T-cell (primary cell): ENCODE measurements at regions not wholly inside any gene's neighbourhood (a gene's known extent, or its start where the extent isn't known, plus 50 kb on each side); places are given as distances from the start of the nearest gene placed in this dataset.

Source experiments
- ATAC-seq, 4 experiments: fragments of 200-7000 bp in 3 of 4; fragments of 150-1000 bp in 1 of 4; cut with Tn5 transposase; replicated peaks in 1 of 4; 1 replicate in 3 of 4; 2 replicates in 1 of 4; pipeline ENCODE4 v1.10.0; 2021; ENCODE audit warnings: moderate library complexity in 3 of 4, mild to moderate bottlenecking in 2 of 4, moderate number of reproducible peaks in 1 of 4
- CTCF ChIA-PET, 2 donors: fragments of 300-600 bp; sonication (Branson Sonifier 250); formaldehyde crosslinking; loops; one replicate each; lab custom pipeline; 2022; ENCODE audit warnings: antibody characterized with exemption in 2 of 2; lab: Charles Lee
- POLR2A ChIA-PET, 2 donors: fragments of 300-600 bp; sonication (Branson Sonifier 250); formaldehyde crosslinking; loops; one replicate each; lab custom pipeline; 2022; ENCODE audit warnings: antibody characterized with exemption in 2 of 2; lab: Charles Lee
- DNase-seq, 35 experiments: peaks; one replicate each; pipeline versions ENCODE4 v3.0.0 to v3.0.0-alpha.2; 2013 to 2023
- H3K27ac ChIP-seq: one replicate; pipeline ENCODE4 v1.5.1; 2013; ENCODE audit warnings: low read length
- H3K27me3 ChIP-seq, 2 experiments: replicated peaks in 1 of 2; 1 replicate in 1 of 2; 2 replicates in 1 of 2; pipeline versions ENCODE4 v1.6.1 to v1.7.0; 2013; ENCODE audit warnings: low read length in 1 of 2, mixed read lengths in 1 of 2; ENCODE audit not compliant: control insufficient read depth in 2 of 2, insufficient read depth in 2 of 2; ENCODE audit errors: extremely low read depth in 1 of 2
- H3K36me3 ChIP-seq, 2 donors: 1 replicate in 1 of 2; 2 replicates in 1 of 2; pipeline versions ENCODE4 v1.6.1 to v1.7.0; 2013; ENCODE audit warnings: low read length in 1 of 2; ENCODE audit not compliant: control insufficient read depth in 2 of 2, insufficient read depth in 1 of 2; ENCODE audit errors: extremely low read depth in 1 of 2
- H3K4me1 ChIP-seq, 2 experiments: 1 replicate in 1 of 2; 2 replicates in 1 of 2; pipeline versions ENCODE4 v1.6.1 to v1.7.0; 2013; ENCODE audit warnings: low read length in 2 of 2, mixed read lengths in 1 of 2; ENCODE audit not compliant: insufficient read depth in 2 of 2, control insufficient read depth in 1 of 2; ENCODE audit errors: extremely low read depth in 1 of 2
- H3K4me3 ChIP-seq, 2 donors: 1 replicate in 1 of 2; 2 replicates in 1 of 2; pipeline versions ENCODE4 v1.5.1 to v1.7.0; 2013; ENCODE audit warnings: mild to moderate bottlenecking in 2 of 2, low read length in 1 of 2, moderate library complexity in 1 of 2; ENCODE audit not compliant: control insufficient read depth in 1 of 2; ENCODE audit errors: extremely low read depth in 1 of 2
- H3K9me3 ChIP-seq: 2 replicates; pipeline ENCODE4 v1.7.0; 2013
- H3K27ac Mint-ChIP-seq, 2 donors: one replicate each; pipeline ENCODE4 v1.8.0; 2020 to 2021; ENCODE audit warnings: mild to moderate bottlenecking in 2 of 2, mixed read lengths in 2 of 2
- H3K27me3 Mint-ChIP-seq, 2 donors: one replicate each; pipeline ENCODE4 v1.8.0; 2021 to 2022; ENCODE audit warnings: mixed read lengths in 2 of 2
- H3K36me3 Mint-ChIP-seq: one replicate; pipeline ENCODE4 v1.8.0; 2021; ENCODE audit warnings: mixed read lengths
- H3K4me1 Mint-ChIP-seq, 3 donors: one replicate each; pipeline ENCODE4 v1.8.0; 2020 to 2022; ENCODE audit warnings: mixed read lengths in 3 of 3, mild to moderate bottlenecking in 1 of 3
- H3K4me3 Mint-ChIP-seq, 3 donors: one replicate each; pipeline ENCODE4 v1.8.0; 2020 to 2022; ENCODE audit warnings: mild to moderate bottlenecking in 3 of 3, mixed read lengths in 3 of 3, moderate library complexity in 3 of 3
- H3K9me3 Mint-ChIP-seq, 3 donors: one replicate each; pipeline ENCODE4 v1.8.0; 2020 to 2022; ENCODE audit warnings: mixed read lengths in 3 of 3
- WGBS: methylation state at CpG from one replicate; pipeline ENCODE4 v1.1.5; 2013; ENCODE audit warnings: missing lambda C conversion rate; ENCODE audit not compliant: insufficient coverage; 5-methylcytosine and 5-hydroxymethylcytosine counted together

DNA sequence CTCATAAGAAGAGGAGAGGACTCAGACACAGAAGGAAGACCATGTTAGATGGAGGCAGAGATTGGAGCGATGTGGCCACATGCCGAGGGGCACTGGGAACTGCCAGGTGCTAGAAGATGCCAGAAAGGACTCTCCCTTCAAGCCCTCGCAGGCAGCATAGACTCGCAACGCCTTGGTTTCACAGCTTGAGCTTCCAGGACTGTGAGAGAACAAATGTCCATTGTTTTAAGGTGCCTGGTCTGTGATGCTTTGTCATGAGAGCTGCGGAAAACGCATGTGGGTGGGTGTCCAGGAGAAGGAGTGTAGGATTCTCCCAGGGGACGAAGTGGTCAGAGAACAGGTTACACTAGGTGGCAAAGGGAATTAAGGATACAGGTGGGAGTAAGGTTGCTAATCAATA is 125.9 kb upstream of the USP29 start:
- CTCF ChIA-PET = no interaction called here
- Mint-ChIP-seq H3K36me3 (peaks cover 4% of the 10 kb centered on the region), H3K9me3 (peaks cover 34 to 45% (median 42%) of the 10 kb centered on the region in 3 donors), H3K27ac (no peak overlapping the region), H3K4me3 (no peak overlapping the region), H3K27me3 (peaks cover 0 to 3% of the 10 kb centered on the region in 2 donors), H3K4me1 (no peaks in the 10 kb centered on the region)
- Histone ChIP-seq H3K27me3 (no peaks in the 10 kb centered on the region), H3K4me3 (no peak overlapping the region), H3K4me1 (no peaks in the 10 kb centered on the region), H3K36me3 (no peaks in the 10 kb centered on the region), H3K9me3 (no peaks in the 10 kb centered on the region), H3K27ac (no peak overlapping the region)
- POLR2A ChIA-PET = no interaction called here
- ATAC-seq (no peak), DNase-seq (no peak)
- 95% methylated on average over 4 of the region's 8 CpGs for WGBS

DNA sequence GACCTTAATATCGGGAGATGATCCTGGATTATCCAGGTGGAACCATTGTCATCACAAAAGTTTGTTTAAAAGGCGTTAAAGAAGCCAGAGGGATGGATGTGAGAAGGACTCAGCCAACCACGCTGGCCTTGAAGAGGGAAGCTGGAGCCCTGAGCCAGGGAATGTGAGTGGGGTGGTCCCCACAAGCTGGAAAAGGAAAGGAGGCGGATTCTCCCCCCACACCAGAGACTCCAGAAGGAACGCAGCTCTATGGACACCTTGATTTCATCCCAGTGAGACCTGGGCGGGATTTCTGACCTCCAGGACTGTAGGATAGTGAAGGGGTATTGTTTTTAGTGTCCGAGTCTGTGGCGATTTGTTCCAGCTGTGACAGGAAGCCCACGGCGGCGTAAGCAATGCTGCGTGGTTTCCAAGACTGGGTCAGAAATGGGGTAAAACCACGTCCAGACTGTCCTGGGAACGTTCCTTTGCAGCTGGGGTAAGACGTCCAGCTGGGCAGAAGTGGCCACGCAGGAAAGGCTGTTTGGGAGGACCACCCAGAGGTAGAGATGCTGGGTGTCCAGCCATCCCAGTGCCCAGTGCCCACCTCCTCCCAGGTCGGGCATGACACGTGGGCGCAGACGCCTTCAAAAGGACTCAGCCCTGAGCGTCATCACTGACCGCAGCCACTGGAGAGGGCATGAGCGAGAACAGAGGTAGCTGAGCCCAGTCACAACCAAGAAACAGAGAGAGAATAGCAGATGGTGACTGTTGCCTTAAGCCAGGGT is 125.4 kb upstream of the USP29 start:
- WGBS = 76% methylated on average over 17 of the region's 23 CpGs

DNA sequence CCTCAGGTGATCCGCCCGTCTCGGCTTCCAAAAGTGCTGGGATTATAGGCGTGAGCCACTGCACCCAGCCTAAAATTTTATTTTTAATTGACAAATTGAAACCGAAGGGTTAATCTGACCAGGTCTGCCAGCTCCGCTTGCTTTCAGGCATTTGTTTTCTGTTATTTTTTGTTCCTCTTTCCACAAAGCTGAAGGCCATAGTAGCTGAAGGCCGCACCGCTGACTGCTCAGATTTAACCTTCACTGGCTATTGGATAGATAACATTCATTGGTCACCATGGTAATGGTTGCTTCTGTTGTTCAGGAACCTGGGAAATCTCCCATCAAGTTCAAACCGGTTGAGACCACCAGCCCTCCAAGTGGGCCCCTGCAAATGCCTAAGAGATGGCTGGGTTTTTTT is 124.5 kb upstream of the USP29 start:
- Histone ChIP-seq H3K4me3 (no peak overlapping the region), H3K4me1 (no peaks in the 10 kb centered on the region), H3K9me3 (no peaks in the 10 kb centered on the region), H3K27ac (no peak overlapping the region), H3K36me3 (no peaks in the 10 kb centered on the region), H3K27me3 (no peaks in the 10 kb centered on the region)
- CTCF ChIA-PET = no interaction called here
- ATAC-seq (no peak), DNase-seq (no peak)
- peaks cover 26 to 41% (median 30%) of the 10 kb centered on the region in 3 donors for H3K9me3 Mint-ChIP-seq
- WGBS = 78% methylated on average over 6 of the region's 9 CpGs
- H3K4me1 Mint-ChIP-seq = no peaks in the 10 kb centered on the region
- H3K27ac Mint-ChIP-seq = no peak overlapping the region
- peaks cover 4% of the 10 kb centered on the region for H3K36me3 Mint-ChIP-seq
- H3K27me3 Mint-ChIP-seq = peaks cover 0 to 3% of the 10 kb centered on the region in 2 donors
- no peak overlapping the region for H3K4me3 Mint-ChIP-seq
- POLR2A ChIA-PET = no interaction called here

More for the DNA sequence above, 125.4 kb upstream of the USP29 start:
- H3K36me3 ChIP-seq = no peaks in the 10 kb centered on the region
- no peaks in the 10 kb centered on the region for H3K4me1 Mint-ChIP-seq
- H3K4me3 ChIP-seq = peak overlapping the region in 1 of 2 donors; percentile 11
- no peak overlapping the region for H3K27ac ChIP-seq
- ChIA-PET POLR2A (no interaction called here), CTCF (no interaction called here)
- no peak overlapping the region for H3K4me3 Mint-ChIP-seq
- H3K4me1 ChIP-seq = no peaks in the 10 kb centered on the region
- peaks cover 4% of the 10 kb centered on the region for H3K36me3 Mint-ChIP-seq
- no peaks in the 10 kb centered on the region for H3K9me3 ChIP-seq
- no peak for ATAC-seq
- H3K9me3 Mint-ChIP-seq = peaks cover 33 to 46% (median 39%) of the 10 kb centered on the region in 3 donors
- peaks cover 0 to 3% of the 10 kb centered on the region in 2 donors for H3K27me3 Mint-ChIP-seq
- H3K27ac Mint-ChIP-seq = no peak overlapping the region
- no peaks in the 10 kb centered on the region for H3K27me3 ChIP-seq
- DNase-seq = no peak

DNA sequence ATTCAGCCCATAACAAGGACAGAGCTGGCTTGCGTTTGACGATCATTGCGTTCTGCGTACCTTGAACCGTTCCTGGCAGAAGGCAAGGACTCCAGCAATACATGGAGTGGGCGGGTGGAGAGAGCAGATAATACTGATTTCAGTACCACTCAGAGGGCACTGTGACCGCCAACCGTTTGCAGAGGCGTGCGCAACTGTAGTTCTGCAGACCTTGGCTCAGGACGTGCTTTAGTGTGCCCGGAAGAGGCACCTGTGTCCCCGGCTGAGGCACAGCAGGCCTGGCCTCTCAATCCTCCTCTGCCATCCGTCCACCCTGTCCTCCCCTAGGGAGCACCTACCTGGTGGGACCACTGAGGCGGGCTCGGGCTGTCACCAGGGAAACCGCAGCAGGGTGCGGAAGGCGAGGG is 117.6 kb upstream of the USP29 start:
- H3K4me3 ChIP-seq = no peak overlapping the region
- CTCF ChIA-PET = no interaction called here
- Mint-ChIP-seq H3K27ac (no peak overlapping the region), H3K4me3 (no peak overlapping the region), H3K9me3 (peaks cover 14 to 37% (median 35%) of the 10 kb centered on the region in 3 donors), H3K27me3 (no peaks in the 10 kb centered on the region), H3K4me1 (no peaks in the 10 kb centered on the region), H3K36me3 (no peaks in the 10 kb centered on the region)
- ATAC-seq (no peak), DNase-seq (no peak)
- H3K9me3 ChIP-seq = no peaks in the 10 kb centered on the region
- H3K4me1 ChIP-seq = no peaks in the 10 kb centered on the region
- H3K27ac ChIP-seq = no peak overlapping the region
- WGBS = 87% methylated on average over 14 of the region's 19 CpGs
- H3K27me3 ChIP-seq = peaks cover 0 to 2% of the 10 kb centered on the region in 2 experiments
- POLR2A ChIA-PET = no interaction called here
- no peaks in the 10 kb centered on the region for H3K36me3 ChIP-seq

DNA sequence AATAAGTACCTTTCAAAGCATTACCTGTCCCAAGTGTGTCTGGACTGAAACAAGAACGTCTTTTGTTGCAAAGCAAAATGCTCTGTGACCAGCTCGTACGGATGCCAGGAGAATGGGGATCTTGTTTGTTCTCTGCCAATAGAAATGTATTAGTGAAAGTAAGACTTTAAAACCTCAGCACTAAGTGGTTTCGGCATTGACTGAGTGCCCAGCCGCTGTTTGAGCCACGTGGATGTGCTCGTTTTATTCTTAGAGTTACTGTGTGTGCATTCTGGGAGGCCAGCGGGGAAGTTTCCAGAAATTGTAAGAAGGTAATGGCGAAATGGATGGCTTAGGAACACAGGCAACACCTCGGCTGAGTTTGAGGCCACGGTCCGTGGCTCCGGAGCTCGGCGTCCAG is 117.1 kb upstream of the USP29 start:
- Histone ChIP-seq H3K27ac (no peak overlapping the region), H3K36me3 (no peaks in the 10 kb centered on the region), H3K9me3 (no peaks in the 10 kb centered on the region), H3K4me1 (no peaks in the 10 kb centered on the region), H3K4me3 (no peak overlapping the region), H3K27me3 (peaks cover 0 to 2% of the 10 kb centered on the region in 2 experiments)
- H3K27ac Mint-ChIP-seq = no peak overlapping the region
- ATAC-seq (no peak), DNase-seq (no peak)
- no peaks in the 10 kb centered on the region for H3K4me1 Mint-ChIP-seq
- H3K27me3 Mint-ChIP-seq = no peaks in the 10 kb centered on the region
- ChIA-PET POLR2A (no interaction called here), CTCF (no interaction called here)
- 85% methylated on average over 7 of the region's 15 CpGs for WGBS
- no peak overlapping the region for H3K4me3 Mint-ChIP-seq
- H3K9me3 Mint-ChIP-seq = peaks cover 19 to 42% (median 40%) of the 10 kb centered on the region in 3 donors
- no peaks in the 10 kb centered on the region for H3K36me3 Mint-ChIP-seq

DNA sequence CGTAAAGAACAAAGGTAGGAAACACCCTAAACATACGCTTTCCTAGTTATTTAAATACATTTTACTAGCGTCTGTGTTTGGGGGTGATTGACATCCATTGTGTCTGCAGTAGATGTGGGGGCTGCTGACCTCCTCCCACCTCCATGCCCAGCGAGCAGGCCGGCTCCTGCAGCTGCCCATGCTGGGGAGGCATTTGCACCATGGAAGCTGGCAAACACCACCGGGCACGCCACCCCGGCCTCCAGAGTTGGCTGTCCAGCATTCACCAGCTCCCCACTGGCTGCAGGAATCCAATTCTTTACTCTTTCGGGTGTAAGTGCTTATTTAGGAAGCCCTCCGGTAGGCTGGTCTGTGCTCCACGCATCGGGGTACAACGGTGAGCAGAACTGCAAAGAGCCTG is 115.4 kb upstream of the USP29 start:
- Histone ChIP-seq H3K9me3 (no peaks in the 10 kb centered on the region), H3K36me3 (no peaks in the 10 kb centered on the region), H3K27ac (no peak overlapping the region), H3K4me1 (no peaks in the 10 kb centered on the region), H3K27me3 (peaks cover 0 to 2% of the 10 kb centered on the region in 2 experiments), H3K4me3 (no peak overlapping the region)
- no peak for ATAC-seq
- H3K27ac Mint-ChIP-seq = no peak overlapping the region
- no peaks in the 10 kb centered on the region for H3K4me1 Mint-ChIP-seq
- no peaks in the 10 kb centered on the region for H3K27me3 Mint-ChIP-seq
- no peak overlapping the region for H3K4me3 Mint-ChIP-seq
- ChIA-PET POLR2A (no interaction called here), CTCF (no interaction called here)
- WGBS = 94% methylated on average over 6 of the region's 13 CpGs
- H3K9me3 Mint-ChIP-seq = peaks cover 24 to 44% (median 37%) of the 10 kb centered on the region in 3 donors
- no peaks in the 10 kb centered on the region for H3K36me3 Mint-ChIP-seq
- DNase-seq = no peak
